GM21786 (cell line): ENCODE measurements at regions not wholly inside any gene's neighbourhood (a gene's known extent, or its start where the extent isn't known, plus 50 kb on each side); places are given as distances from the start of the nearest gene placed in this dataset.
"Not testable (repeated sequence)": the region's sequence is repeated elsewhere in the genome, so short reads cannot be mapped to it uniquely, and the experiment has no call there.

Source experiments
- ATAC-seq: cut with Tn5 transposase; IDR thresholded peaks from one replicate; pipeline ENCODE4 v1.9.1; 2021; ENCODE audit not compliant: unreplicated experiment

- ATAC-seq: no peak
Observed at GRCh38 chr3:73893089-73893488, 268.3 kb upstream of the PDZRN3 start.

DNA sequence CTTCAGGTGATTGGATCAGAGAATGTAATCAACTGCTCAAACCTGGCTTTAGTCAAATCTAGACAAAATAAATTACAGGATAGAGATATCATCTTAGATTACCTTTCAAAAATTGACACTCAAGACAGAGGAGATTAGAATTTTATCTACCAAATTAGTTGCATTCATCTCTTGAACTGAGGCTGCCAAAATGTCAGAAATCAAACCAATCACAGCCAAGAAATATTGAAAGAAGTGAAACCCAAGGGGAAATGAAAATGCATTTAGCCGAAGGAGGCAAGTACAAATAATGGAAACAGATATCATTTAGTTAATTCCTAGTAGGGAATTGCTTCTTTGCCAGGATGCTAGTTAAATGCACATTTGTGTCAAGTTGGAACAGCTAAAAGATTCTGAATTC, 261.1 kb upstream of the PDZRN3 start:
- no peak for ATAC-seq

DNA sequence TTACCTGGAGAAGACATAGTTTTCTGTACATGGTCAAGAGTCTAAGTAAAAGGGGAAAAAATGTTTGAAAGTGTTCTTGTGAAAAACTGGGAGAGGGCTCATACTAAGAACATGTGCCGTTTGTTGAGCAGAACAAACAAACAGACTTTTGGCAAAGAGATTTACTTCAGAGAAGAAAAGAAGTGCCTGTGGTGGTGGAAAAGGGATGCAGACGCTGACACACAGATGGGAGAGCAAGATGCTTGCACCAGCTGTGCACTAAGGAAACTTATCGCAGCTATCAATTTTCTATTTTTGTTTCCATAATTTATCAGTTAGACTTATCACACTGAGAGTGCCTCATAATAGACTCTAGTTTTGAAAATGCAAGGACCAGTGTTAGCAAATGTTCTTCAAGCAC, 259.6 kb upstream of the PDZRN3 start:
- no peak for ATAC-seq

DNA sequence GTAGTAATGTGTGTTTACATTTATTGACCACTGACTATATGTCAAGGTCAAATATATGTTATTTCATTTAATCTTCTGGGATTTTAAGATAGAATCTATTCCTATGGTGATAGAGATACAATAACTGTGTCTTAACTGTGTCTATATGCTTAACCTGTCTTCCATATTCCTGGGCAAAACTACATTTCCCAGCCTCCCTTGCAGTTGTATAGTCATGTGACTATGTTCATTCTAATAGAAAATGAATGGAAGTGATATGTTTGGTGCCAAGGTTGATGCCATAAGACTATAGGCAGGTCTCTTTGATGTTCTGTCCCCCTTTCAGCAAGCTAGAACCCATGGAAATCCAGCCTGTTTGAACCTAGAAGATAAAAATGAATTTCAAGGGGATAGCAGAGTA, 258.8 kb upstream of the PDZRN3 start:
- no peak for ATAC-seq

DNA sequence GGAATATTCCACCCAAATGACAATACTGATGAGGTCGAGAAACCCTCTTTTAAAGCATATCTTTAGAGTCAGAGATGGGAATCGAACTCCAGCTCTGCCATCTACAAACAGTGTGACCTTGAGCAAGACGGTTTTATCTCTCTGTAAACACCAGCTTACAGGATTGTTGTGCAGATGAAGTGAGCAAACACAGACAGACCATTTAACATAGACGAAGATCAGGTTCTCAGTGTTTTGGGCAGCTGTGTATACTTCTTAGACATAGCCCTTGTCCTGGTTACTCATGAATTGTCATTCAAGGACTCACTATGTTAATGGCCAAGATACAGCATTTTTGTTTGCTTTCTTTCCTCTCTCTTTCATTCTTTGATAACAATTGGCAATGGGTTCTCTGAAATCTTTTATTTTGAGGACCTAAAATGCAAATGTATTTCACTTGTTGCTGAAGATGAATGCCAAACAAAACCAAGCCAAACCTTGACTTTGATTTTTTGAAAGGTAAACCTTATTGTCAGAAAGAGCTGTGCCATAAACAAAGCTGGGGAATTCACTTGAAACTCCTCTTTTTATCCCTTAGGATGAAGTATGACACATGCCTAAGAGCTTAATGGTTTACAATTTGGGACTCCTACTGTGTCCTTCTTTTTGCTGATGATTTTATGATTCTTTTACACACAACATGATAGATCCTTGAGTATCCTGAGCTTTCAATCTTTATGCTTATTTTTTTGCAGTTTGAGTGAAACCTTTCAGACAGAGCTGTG, 250.0 kb upstream of the PDZRN3 start:
- ATAC-seq: no peak

- ATAC-seq: no peak
Observed at GRCh38 chr3:73874161-73874560, 249.4 kb upstream of the PDZRN3 start.

DNA sequence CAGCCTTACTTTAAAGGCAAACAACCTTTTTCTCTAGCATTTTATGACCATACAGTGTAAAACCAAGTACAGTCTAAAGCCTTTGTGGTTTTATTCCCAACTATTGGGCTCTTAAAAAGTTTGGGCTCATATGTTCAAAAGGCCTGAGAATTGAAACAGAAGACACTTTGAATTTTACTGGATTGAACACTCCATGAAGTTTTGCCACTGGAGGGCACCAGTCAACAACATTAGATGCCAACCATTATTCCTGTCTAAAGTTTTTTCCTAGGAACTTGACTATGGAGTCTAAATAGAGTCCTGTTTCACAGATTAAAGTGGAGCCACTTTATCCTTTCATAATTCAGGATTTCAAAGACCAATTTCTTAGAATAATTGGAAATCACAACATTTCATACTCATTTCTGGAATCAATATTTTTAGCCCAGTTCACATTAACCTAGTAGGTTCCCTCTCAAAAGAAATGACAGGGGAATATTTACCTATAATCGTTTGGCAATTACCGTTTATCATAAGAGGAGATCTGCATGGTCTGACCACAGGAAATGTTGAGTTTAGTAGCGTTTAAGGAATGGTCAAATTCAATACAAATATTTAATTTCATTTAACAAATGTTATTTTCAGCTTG, 244.1 kb upstream of the PDZRN3 start:
- no peak for ATAC-seq

GRCh38 chr3:73867524-73867923, 242.8 kb upstream of the PDZRN3 start:
- ATAC-seq: no peak

GRCh38 chr3:73866846-73867245, 242.1 kb upstream of the PDZRN3 start:
- ATAC-seq: no peak

DNA sequence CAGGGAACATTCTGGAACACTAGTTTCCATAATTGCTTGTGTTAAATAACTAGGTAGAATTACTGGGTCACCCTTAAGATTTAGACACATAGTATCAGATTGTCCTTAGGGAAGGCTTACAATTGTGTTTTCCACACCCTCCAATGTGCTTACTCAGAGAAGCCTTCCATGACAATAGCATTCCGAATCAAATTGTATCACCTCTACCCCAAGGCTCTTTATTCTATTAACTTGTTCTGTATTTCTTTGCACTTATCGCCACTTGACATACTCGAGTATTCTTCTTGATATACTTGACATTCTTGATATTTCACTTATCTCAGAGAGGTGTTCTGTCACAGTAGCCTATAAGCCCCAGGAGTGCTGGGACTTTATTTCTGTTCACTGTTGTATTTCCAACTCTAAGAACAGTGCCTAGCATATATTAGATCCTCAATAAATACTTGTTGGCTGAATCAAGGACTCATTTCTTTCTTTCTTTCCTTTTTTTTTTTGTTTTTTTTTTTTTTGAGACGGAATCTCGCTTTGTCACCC, 238.9 kb upstream of the PDZRN3 start:
- ATAC-seq: no peak

- ATAC-seq: no peak
Observed at GRCh38 chr3:73855813-73856212, 231.1 kb upstream of the PDZRN3 start.

GRCh38 chr3:73848173-73848906, 223.6 kb upstream of the PDZRN3 start:
- no peak for ATAC-seq

GRCh38 chr3:73846951-73847350, 222.2 kb upstream of the PDZRN3 start:
- no peak for ATAC-seq

- ATAC-seq: no peak
Observed at GRCh38 chr3:73839032-73839431, 214.3 kb upstream of the PDZRN3 start.

DNA sequence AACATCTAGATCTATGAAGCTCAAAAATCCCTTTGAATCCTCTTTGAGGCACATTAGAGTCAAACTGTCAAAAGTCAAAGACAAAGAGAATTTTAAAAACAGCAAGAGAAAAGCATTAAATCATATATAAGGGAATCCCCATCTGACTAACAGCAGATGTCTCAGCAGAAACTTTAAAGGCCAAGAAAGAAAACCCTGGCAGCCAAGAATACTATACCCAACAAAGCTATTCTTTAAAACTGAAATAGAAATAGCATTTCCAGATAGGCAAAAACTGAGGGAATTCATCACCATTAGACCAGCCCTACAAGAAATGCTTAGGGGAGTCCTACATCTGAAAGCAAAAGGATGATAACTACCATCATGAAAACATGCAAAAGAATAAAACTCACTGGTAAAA, 211.2 kb upstream of the PDZRN3 start:
- no peak for ATAC-seq

GRCh38 chr3:73832426-73832825, 207.7 kb upstream of the PDZRN3 start:
- no peak for ATAC-seq

GRCh38 chr3:73828348-73828747, 203.6 kb upstream of the PDZRN3 start:
- no peak for ATAC-seq

- no peak for ATAC-seq
Observed at GRCh38 chr3:73827725-73828211, 203.0 kb upstream of the PDZRN3 start.

DNA sequence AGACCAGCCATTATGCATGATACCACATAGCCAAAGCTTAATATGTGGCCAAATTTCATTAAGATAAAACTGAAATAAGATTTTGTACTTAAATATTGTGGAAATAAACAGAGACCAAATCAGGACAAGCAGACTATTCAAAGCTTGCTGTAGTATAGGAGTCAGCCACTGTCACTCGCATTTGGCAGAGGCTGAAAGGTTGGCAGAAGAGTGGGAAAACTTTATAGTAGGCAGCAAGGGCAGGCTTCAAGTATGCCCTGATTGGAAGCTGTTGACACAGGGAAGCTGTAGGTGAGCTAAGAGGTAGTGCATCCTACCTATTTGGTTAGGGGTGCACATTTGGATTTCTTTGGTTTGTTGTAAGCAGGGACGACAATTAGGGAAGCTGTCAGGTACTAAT, 202.5 kb upstream of the PDZRN3 start:
- ATAC-seq: no peak

DNA sequence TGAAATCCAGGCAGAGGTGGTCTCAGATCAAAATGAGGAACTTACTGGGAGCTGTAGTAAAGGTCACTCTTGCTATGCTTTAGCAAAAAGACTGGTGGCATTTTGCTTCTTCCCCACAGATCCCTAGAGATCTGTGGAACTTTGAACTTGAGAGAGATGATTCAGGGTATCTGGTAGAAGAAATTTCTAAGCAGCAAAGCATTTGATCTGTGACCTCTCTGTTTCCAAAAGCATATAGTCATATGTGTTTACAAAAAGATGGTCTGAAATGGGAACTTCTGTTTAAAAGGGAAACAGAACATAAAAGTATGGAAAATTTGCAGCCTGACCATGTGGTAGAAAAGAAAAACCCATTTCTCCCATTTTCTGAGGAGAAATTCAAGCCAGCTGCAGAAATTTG, 196.2 kb upstream of the PDZRN3 start:
- not testable (repeated sequence) for ATAC-seq

GRCh38 chr3:73820431-73820830, 195.7 kb upstream of the PDZRN3 start:
- ATAC-seq: no peak

GRCh38 chr3:73815966-73816365, 191.2 kb upstream of the PDZRN3 start:
- no peak for ATAC-seq
